GM18858 (cell line): ENCODE measurements at regions not wholly inside any gene's neighbourhood (a gene's known extent, or its start where the extent isn't known, plus 50 kb on each side); places are given as distances from the start of the nearest gene placed in this dataset.

ENCODE experiments used
- ATAC-seq: cut with Tn5 transposase; IDR thresholded peaks from one replicate; pipeline ENCODE4 v1.9.1; 2021; ENCODE audit not compliant: unreplicated experiment

DNA sequence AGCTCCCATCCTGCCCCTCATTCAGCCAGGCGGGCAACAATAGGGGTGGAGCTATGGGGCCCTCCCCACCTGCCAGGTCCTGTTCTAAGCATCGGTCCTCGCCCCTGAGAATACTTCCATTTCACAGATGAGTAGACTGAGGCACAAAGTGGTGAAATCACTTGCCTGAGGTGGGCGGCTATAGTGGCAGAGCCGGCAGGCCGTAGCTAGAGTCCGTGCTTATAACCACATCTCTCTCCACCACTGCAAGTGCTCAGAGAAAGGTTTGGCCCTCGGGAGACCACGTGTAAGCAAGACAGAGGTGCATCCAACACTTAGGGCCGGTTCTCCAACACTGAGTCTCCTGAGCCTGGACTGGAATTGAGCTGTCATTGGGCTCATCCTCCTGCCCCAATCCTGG is 145.8 kb upstream of the UNC5B start:
- no peak for ATAC-seq

GRCh38 chr10:71067098-71067740 is 145.2 kb upstream of the UNC5B start:
- no peak for ATAC-seq

GRCh38 chr10:71068861-71069271 is 143.5 kb upstream of the UNC5B start:
- ATAC-seq, result no peak

- ATAC-seq, result no peak
These were observed 142.3 kb upstream of the UNC5B start for GRCh38 chr10:71069909-71070666.

DNA sequence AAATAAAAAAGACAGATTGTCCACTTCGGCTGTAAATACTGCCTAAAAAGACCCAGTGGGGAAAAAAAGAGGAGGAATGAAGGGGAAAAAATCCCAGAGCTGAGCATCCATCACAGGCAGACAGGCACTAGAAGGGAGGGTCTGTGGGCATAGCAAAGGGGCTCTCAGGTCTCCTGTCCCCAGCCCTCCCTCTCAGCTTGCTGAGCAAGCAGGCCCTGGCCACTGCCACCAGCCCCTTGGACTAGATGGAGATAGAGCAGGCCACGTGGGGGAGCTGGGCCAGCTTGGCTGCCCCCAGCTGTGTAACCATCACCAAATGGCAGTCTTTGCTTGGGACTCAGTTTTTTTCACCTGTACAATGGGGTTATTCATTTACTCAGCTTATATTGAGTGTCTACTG is 141.6 kb upstream of the UNC5B start:
- ATAC-seq, result no peak

GRCh38 chr10:71072131-71072822 is 140.1 kb upstream of the UNC5B start:
- ATAC-seq, result no peak

GRCh38 chr10:71072823-71073210 is 139.6 kb upstream of the UNC5B start:
- no peak for ATAC-seq

DNA sequence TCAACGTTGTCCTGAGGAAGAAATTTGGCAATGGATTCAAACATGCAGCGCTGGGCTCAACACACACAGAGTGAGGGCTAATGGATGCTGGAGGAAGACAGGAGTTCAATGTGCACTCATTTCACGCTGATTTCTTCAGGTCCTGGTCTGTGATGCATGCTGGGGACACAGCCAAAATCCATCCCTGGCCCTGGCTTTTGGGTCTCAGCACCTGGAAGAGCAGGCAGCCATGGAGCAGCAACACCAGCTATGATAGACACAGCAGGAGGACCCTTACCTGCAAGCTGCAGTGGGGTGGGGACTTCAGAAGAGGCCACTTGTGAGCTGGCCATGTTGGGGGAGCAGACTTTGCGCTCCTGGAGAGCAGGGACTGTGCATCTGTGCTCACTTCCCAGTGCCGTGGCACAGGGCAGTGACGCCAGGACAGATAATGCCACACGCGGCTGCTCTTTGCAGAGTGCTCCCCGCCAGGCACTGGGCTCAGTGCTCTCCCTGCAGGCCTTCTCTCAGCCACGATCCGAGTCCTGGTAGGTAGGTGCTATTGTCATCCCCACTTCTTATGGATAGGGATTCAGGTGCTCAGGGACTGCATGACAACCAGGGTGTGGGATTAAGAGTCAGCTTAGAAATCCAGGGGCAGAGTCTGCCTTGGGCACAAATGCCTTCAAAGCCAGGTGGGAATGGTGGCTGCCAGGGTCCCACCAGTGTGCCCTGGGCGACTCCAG is 138.8 kb upstream of the UNC5B start:
- no peak for ATAC-seq

DNA sequence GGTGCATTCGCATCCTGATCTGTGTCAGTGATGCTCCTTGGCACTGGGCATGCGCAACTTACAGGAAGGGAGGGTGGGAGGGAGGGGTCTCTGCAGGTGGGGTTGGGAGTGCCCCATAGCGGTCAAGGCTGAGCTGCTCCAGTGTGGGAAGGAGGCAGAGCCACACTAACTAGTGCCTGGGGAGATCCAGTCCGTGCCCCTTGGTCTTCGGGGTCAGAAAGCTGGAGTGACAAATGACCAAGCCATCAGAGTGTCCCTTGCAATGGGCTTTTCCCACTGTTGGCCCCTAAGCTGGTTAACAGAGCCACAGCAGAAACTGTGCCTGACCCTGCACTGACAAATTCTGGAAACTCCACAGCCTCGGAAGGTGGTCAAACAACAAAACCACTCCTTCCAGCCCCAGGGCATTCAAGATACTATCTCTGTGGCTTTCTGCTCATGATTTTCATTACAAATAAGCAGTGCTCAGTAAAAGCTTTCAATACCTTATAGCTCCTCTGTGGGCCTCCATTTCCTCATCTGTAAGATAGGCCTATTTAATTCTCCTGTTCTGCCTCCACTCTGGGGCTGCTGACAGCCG is 138.1 kb upstream of the UNC5B start:
- no peak for ATAC-seq

DNA sequence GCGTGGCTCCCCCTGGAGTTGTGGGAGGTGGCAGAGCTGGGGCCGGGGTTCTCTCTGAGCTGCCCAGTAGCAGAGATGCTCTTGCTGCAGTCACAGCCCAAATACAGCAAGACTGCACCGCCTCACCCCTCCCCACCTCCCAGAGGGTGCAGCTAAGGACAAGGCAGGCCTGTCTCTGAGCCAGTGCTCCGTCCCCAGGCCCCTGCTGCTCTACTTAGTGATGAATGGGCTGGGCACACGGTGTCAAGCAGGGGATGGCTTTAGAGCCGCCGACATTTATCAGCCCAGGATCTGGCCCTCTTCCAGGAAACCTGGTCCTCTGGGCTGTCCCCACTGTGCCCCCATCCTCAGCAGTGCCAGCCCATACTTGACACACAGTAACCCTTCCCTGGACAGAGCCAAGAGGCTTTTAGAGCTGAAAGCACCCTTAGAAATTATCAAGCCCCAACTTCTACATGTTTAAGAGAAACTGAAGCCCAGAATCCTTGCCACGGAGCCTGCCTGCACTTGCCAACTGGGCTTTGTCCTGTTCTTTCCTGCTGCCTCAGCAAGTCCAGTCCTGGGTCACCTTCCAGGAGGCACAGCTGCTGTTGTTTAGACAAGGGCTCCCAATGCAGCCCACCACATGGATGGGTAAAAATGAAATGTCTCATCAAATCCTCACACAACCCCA is 137.1 kb upstream of the UNC5B start:
- ATAC-seq, result no peak

DNA sequence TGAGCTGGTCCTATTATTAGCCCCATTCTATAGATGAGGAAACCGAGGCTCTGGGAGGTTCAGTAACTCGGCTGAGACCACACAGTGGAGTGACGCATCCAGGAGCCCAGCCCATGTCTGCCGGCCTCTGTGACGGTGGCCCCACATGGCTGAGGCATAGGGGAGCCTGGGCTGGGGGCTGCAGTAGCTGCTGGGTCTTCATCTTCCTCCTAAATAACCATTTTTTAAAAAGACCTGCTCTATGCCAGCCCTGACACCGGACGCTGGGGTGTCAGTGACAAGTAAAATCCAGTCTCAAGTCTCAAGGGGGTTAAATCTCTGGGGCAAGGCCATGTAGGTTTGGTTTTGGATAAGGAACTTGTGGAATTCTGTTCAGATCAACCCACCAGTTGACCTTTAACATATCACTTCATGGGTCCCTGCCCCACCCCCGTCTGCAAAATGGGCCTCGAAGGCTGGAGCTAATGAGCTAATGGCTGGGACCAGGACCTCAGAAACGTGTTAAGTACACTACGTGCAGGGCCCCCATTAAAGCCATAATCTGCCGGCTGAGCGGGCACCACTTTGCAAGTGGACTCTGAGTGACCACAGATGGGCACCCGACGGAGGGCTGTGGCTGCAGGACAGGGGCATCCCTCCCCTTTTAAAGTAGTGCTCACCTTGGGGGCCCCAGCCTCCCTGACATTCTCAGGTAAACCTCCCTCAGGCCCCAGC is 136.5 kb upstream of the UNC5B start:
- no peak for ATAC-seq

- ATAC-seq, result no peak
These were observed 135.8 kb upstream of the UNC5B start for GRCh38 chr10:71076473-71077142.

DNA sequence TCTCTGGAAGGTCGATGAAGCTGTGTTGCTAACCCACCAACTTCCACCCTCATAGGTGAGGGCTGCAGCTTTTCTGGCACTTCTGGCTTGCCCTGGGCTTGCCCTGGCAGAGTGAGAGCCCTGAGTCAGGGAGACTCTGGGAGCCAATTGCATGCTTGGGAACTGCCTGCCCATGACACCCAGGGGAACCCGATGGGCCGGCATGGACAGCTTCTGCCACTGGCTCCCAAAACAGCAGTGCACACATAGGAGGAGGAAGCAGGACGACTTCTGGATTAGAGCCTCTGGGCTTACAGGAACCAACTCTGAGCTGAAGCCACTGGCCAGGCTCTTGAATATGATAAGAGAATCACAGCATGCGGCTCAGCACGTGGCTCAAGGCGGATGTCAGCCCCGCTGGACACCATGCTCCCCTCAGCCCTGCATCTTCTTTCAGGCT is 135.2 kb upstream of the UNC5B start:
- ATAC-seq, result no peak

- ATAC-seq, result no peak
These were observed 134.4 kb upstream of the UNC5B start for GRCh38 chr10:71077796-71078453.

- no peak for ATAC-seq
These were observed 133.8 kb upstream of the UNC5B start for GRCh38 chr10:71078454-71079145.

- ATAC-seq, result no peak
These were observed 132.5 kb upstream of the UNC5B start for GRCh38 chr10:71079761-71080380.

DNA sequence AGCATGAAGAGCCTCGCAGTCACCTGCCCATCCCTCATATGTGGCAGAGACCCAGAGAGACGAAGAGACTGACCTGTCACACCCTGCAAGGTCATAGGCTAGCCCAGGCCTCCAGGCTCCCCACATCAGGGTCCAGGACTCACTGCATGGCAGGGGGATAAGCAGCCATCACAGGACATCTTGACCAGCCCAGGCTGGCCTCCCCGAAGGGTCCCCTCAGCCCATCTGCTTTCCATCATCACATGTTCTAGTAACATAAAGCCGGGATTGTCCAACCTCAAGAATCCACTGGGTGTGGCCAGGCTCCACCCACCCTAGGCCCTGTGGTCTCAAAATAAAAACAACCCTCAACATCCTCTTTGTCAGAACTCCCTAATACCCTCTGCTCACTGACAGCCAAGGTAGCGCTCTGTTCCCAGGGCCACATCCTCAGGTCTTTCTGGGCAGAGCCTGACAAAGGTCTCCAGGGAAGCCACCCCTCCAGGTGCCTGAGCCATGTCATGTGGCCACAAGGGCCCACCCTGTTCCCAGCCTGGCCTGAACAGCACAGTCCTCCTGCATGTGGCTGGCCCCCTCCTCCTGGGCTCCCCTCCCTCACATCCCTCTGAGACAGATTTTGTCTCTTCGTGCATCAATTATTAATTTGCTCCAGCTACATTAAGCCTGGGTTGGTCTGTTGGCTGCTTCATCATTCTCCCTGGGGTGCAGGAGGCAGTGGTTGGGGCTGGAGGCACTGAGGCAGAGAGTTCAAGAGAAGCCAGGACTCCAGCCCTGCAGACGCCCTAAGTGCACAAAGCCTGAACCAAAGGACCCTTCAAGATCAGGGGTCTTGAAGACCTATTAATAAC is 131.8 kb upstream of the UNC5B start:
- no peak for ATAC-seq
